Esophagus muscularis mucosa (tissue), 3 donors: ENCODE measurements at regions not wholly inside any gene's neighbourhood (a gene's known extent, or its start where the extent isn't known, plus 50 kb on each side); places are given as distances from the start of the nearest gene placed in this dataset.

ENCODE experiments used
- CTCF ChIP-seq, 3 experiments: fragments of 200-600 bp in 2 of 3; fragments of 450-650 bp in 1 of 3; sonication (generic) in 2 of 3; IDR thresholded peaks; one replicate each; pipeline ENCODE4 v1.5.1; 2017 to 2019; ENCODE audit warnings: antibody characterized with exemption in 3 of 3, mild to moderate bottlenecking in 2 of 3, moderate library complexity in 1 of 3
- EP300 ChIP-seq: sonication (generic); formaldehyde crosslinking; IDR thresholded peaks from one replicate; pipeline ENCODE4 v1.6.1; 2017; ENCODE audit warnings: antibody characterized with exemption

DNA sequence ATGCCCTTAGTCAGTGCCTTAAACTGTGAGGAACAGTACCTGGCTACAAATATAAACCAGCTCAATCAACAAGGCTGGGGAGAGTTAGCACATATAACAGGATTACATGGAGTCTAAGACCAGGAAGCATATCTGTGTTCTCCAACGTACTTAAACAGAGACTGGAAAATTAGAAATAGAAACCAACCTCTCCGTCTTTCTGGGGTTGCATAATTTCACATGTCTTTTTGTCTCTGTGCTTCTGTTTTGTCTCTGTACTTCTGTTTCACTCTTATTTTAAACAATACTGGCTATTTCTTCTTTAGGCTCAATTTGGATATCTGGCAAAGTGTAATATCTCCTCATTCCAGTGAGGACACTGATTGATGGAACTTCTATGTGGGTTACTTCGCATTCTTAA, 749.0 kb upstream of the ZEB2 start:
- TF ChIP-seq CTCF (IDR thresholded peaks at IDR 0.05), result no peak
- no peak for TF ChIP-seq EP300
